GM18870 (cell line): ENCODE measurements at regions not wholly inside any gene's neighbourhood (a gene's known extent, or its start where the extent isn't known, plus 50 kb on each side); places are given as distances from the start of the nearest gene placed in this dataset.
A peak's percentile ranks its signal among the peaks of the same experiment; 100 is the strongest.

Experiments
- ATAC-seq: cut with Tn5 transposase; IDR thresholded peaks from one replicate; pipeline ENCODE4 v1.9.1; 2021; ENCODE audit warnings: moderate library complexity; ENCODE audit not compliant: unreplicated experiment

DNA sequence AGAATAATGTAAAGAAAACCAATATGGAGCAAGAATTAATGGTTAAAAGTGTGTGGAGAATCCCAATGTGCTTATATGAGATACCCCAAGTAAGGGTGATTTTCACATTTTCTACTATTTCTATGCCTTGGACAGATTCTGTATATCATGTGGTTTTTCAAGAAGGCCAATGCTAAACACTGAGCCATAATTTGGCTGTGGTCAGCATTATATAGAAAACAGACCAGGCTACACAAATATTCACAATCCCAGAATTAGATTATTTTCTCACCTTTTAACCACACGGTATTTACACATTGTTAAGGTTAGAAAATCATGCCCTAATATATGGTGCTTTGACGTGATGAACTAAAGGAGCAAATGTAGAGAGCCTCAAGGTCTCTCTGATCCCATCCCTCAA is 277.4 kb upstream of the LRATD1 start:
- no peak for ATAC-seq

DNA sequence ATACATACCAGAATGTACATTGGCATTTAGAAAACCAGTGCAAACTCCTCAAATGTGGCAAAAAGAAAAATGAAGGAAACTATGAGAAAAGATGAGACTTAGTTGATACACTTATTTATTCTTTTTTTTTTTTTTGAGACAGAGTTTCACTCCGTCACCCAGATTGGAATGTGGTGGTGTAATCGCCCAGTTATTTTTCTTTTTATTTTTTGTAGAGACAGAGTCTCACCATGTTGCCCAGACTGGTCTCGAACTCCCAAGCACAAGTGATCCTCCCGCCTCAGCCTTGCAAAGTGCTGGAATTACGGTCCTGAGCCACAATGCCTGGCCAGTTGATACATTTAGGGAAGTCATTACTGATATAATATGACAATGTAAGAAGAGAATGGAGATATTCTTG is 274.2 kb upstream of the LRATD1 start:
- ATAC-seq: no peak

DNA sequence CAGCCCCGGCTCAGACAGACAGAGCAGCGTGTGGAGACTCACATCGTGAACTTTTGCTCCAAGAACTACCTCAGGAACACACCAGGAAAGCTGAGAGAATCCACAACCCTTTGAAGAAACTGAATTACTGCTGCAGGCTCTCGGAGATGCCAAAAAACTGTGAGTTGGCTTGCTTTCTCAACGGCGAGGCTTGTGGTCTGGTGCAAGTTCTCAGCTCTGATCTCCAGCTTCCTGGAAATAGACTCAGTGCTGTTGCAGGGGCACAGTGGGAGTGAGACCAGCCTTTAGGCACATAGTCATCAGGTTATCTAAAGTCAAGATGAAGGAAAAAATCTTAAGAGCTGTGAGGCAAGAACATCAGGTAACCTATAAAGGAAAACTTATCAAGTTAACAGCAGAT is 273.7 kb upstream of the LRATD1 start:
- no peak for ATAC-seq

DNA sequence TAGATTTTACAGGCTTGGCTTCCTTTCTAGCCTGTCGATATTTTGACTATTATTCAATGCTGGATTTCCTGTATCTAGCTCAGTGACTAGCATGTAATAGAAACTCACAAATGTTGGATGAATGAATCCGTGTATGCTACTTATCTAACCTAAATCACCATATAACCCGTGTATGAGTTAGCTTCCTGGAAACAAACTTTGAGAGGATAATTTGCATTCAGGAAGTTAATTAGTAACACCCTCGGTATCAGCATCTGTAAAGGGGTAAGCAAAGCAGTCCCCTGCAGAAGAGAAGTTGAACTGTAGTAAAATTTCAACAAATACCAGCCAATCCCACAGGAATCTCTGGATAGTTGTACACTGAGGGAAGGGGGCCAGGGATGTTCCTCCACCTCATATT is 269.4 kb upstream of the LRATD1 start:
- peak; percentile 63 for ATAC-seq

DNA sequence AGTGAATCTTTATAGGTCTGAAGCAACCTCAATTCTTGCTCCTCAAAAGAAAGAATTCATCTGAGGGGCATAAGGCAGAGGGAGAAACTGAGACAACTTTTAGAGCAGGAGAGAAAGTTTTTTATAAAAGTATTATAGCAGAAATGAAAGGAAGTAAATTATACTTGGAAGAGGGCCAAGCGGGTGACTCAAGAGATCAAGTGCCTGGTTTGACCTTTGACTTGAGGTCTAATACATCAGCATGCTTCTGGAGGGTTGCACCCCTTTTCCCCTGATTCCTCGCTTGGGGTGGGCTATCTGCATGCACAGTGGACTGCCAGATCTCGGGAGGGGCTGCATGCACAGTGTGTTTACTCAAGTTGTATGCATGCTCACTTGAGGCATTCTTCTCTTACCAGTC is 268.5 kb upstream of the LRATD1 start:
- no peak for ATAC-seq

DNA sequence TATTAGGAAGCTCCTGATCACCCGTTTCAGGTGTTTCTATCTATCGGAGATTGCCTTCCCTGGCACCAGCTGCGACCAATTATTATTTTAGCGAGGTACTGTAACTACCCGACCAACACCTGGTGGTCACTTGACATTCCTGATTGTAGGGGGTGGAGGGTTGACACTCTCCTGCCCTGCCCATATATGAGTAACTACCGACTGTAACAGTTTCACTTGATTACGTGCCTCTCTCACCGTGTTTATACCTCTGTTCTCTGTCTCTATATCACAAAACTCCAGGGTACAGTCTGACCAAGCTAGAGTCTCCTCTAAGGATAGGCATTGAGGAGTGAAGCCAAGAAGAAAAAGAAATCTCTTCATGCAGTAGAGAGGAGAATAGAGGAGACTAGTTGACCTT is 268.0 kb upstream of the LRATD1 start:
- no peak for ATAC-seq

DNA sequence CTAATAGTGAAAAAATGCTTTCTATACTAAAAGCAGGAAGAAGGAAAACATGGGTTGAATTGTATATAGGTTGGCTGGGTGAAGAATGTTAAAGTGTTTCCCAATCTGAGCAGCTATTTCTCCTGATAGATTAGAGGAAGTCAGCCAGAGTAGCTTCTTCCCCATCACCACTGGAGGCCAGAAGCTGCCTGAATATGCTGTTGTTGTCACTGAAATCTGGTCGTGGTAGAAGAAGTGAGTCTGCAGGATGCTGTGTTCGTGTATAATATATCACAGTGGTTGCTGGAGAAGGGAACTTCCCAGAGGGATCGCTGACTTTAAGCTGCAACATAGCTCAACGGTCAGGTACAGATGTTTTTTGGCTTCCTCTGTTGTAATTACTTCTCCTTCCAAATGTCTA is 247.5 kb upstream of the LRATD1 start:
- ATAC-seq: no peak

DNA sequence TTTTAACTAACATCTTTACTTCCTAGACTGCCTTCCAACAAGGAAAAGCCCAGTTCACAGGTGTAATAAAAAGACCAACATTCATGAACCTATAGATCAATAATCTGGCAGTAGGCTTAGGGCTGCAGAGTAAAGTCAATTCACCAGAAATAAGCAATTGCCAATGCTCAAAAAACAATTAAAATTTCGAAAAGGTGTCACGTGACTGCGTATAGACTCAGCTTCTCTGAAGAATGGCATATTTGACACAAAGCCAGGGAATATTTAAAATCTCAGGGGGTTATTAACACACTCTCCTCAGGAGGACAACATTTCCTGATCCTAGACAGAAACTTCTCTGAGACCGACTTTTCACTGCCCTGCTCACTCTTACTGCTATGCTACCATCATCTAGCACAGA is 245.2 kb upstream of the LRATD1 start:
- ATAC-seq: no peak

DNA sequence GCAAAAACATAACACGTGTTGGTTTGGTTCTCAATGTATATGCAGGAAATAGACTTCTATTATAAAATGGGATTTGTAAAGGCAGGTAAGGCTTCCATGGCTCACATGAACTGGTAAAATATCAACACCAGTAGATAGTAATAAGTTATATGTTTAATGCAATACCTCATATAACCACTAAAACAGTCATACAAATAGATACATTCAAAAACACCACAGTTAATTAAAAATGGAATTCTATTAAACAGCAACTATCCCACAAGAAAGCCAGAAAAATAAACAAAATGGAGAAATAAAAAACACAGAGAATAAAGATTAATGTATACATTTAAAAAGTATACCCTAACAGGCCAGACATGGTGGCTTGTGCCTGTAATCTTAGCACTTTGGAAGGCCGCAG is 243.8 kb upstream of the LRATD1 start:
- no peak for ATAC-seq

DNA sequence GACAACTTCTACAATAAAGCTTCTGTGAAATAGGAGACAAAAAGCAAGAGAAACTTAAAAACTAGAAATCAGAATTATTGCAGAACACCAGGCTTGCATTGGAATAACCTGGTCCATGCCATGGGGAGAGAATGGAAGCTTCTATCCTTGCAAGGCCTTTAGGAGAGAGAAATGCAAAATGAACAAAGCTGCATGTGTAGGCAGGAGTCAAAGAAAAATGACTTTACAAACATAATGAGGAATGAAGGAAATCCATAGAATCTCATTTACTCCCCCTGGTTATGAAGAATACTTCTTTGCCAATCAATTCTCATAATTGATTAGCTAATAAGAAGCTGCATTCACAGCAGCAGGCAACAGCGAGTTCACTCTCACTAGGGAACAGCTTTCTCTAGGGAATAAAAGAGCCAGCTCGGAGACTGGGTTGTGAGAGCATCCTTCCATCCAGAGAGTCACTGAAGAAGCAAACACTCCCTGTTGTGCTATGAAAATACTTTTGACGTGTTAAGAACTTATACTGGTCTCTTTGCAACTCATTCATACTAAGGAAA is 235.9 kb upstream of the LRATD1 start:
- ATAC-seq: no peak

DNA sequence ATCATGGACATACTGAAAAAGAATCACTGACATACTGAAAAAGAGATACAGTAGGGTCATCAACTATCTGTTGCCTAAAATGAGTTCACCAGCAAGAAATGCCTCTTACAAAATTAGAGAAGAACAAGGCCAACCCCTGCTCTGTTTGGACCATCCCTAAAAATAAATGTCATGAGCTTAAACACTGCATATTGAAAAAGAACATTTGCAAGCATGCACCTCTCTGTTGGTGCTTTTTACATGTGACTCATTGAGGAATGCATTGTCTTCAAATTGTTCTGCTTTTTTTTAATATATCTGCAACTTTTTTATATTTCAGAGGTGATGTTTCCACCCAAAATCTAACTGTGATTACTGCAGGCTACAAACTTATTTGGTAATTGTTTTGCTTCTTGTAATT is 233.9 kb upstream of the LRATD1 start:
- no peak for ATAC-seq

DNA sequence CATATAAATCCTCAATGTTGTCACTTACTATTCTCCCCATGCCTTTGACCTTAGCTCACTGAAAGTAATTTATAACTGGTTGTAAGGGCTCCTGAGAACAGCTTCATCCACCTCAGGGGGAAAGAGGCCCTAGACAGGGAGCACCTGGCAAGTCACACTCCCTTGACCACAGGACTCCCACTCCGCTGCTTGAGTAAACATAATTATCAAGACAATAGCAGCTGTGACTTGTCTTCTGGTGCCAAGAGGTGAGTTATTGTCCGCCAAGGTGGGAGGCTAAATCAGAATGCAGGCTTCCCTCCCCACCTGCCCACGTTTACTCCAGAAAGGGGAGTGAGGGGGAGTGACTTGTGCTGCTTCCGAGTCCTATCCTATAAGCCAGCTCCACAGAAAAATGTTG is 230.6 kb upstream of the LRATD1 start:
- no peak for ATAC-seq

DNA sequence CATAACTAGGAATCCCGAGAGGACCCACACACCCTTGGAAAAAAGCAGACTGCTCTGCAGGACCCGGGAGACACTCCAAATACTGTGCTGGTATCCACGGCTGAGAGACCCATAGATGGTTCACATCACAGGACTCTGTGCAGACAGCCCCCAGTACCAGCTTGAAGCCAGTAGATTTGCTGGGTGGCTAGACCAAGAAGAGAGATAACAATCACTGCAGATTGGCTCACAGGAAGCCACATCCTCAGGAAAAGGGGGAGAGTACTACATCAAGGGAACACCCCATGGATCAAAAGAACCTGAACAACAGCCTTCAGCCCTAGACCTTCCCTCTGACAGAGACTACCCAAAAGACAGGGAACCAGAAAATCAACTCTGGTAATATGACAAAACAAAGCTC is 223.8 kb upstream of the LRATD1 start:
- no peak for ATAC-seq

DNA sequence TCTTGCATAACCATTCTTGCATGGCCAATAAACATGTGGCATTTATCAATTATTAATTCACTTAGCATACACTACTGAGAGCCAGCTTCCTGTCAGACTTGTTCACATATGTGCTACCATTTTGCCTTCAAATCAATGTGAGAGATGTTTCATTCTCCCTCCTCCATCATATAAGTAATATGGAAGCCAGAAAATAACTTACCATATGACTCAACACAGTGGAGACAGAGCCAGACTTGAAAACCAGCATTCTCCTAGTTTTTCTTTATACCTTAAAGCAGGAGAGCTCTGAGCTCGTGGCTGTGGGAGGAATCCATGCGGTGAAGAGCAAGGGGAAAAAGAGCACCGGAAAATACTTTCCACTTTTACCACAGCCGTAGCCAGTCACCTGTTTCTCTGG is 215.0 kb upstream of the LRATD1 start:
- ATAC-seq: no peak

DNA sequence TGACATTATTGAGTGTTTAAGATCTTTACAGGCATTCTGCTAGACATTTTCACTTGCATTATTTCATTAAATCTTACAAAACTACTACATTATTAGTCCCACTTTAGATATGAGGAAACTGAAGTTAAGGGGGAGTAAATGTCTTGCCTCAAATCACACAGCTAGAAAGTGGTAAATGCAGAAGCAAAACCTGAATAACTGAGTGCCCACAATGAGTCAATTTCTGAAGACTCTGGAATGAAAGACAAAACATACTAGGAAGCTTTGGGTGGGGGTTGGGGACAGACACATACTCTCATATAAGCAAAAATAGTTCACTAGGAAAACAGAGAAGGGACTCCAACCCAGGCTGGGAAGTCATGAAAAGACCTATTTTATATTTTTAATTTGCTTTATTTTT is 214.4 kb upstream of the LRATD1 start:
- ATAC-seq: no peak

DNA sequence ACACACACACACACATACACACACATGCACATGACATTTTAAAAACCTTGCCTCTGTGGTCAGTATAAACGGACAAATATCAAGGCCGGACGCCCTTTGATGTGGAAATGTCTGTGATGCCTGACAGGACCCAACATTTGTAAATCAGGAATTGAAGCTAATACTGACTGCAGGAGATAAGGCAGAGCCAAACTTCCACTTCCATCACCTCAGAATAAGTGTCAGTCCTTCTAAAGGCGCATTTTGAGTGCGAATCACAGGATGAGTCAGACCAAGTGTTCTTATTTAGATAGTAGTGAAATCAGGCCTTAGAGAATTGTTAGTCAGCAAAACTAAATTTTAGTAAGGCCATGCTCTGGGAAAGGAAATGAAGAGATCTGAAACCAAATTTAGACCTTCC is 211.7 kb upstream of the LRATD1 start:
- ATAC-seq: peak; percentile 31

DNA sequence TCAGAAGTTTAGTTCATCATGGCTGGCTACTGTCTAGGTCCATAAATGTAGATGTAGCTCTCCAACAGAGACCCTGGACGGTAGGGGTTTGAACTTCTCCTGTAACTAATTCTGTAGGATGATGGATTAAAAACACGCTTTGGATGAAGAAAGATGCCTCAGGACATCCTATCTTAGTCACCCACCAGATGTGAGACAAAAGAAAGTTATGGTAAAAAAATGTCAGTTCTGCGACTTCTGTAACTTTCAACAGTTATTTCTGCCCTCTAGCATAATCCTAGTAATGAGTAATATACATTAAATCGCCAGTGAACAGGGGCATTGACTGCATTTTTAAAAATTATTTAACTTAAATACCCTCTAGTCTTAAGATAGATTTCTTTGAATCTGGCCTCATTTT is 210.1 kb upstream of the LRATD1 start:
- no peak for ATAC-seq

DNA sequence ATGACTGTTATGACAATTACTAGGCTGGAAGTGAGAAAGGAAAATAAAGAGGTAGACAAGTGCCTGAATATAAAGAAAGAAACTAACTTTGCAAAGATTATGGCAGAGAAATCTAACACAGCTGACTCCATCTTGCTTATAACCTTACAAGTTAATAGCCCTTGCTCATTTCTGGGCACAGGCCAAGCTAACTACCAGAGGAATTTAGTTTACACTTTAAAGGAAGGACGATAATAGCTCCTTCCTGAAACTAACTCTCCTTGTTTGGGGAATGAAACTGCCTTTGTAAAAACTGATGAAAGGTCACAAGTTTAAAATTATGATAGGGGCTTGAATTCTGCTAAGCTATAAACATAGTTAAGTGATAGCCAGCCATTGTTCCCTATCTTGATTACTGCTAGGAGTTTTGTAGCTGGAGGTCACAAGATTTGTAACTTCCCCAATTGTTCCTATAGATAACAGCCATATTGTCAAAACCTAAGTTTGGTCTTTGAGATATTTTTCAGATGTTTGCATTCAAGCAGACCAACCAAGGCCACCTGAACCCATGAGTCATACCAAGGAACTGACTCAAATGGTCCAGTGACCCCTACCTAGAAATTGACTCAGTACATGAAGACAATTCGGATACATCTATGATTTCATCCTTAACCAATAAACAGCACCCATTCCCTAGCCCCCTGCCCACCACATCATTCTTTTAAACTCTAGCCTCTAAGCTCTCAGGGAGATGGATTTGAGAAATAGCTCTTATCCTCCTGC is 209.2 kb upstream of the LRATD1 start:
- peak; percentile 34 for ATAC-seq

DNA sequence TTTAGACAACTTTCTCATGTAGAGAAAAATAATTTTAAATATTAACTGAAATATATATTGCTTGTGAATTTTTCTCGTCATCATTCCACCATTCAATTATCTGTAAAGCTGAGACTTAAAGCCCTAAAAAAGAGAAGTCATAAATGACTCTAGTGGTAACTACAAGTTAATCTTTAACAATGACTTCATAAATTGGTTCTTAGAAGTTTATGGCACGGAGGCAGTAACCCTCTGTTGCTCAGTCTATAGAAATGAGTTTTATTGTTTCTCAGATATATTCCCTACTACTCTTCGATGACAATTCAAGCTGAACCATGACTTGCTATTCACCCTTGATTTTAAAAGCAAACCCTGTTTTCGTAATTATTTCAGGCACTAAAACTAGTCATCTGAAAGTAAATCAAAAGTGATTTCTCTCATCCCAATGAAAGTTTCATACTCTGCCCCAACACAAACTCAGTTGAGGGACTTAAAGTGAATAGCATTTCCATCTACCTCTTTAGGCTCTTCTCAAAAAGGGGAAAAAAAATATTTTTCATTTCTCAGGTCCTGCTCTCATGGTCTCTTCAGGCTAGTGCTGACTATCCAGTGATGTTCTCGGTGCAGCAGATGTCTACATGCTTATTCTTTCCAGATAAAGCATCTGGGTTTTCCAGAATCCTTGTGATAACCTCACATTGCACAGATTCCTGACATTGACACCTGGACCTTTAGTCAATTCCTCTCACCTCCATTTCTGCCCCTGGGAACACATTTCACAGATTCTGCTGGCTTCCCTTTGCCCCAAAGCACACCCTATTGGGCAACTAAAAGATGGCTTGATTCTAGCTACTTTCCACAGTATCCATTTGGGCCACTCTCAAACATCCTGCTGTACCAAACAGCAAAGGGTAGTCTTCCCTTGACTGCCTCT is 207.8 kb upstream of the LRATD1 start:
- ATAC-seq: peak; percentile 79

DNA sequence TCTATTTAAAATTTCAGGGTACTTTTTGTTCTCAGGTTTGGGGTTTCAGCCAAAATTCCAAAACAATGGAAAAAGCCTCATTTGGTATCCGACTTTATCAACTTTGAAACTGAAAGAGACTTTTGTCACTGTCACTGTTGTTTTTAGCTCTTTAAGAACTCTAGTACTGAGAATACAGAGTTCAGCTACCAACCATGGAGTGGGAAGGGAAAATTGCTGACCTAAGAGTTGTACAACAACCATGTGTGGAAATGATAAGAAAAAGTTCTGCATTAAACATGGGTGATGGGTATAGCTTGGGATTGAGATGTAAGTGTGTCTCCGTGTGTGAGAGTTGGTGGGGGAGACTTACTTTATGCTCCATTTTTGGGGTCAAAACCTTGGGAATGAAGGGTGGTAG is 206.6 kb upstream of the LRATD1 start:
- ATAC-seq: no peak

DNA sequence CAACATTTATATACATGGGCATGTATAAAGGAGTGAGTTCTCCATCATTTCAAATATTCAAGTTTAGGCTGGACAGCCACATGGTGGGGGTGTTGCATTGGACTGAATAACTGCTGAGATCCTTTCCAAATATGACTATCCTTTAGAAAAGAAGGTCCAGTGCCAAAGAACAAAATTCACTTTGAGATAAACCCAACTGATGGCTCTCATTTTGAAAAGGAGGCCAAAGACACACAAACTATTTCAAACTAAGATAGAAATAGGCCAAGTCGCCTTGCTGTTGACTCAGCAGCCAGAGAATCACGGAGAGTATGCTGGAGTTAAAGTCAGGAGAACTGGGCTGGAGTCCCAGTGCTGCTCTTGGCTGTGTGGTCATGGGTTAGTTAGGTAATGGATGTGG is 204.5 kb upstream of the LRATD1 start:
- no peak for ATAC-seq

DNA sequence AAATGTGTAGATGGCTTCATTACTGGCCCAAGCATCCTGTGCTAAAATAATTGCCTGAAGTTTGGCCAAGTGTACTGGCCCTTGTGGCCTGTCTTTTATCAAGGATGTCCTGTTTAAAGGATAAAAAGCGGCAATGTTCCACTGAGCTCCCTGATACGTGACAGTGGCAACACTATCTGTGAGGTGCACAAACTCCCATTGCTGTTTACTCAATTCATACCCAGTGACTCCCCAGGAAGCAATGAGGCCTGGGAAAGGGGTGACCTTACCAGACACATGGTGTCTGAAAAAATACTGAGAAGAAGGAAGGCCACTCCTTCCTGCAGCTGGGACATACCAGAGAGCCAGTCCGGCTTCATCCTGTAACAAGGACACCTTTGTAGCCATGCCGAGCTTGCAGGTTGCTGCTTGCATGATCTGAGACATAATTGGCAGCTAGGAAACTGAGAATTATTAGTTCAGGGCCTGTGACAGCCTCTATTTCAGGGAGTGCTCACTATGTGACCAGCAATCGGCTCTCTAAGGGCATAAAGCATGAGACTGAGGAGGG is 198.5 kb upstream of the LRATD1 start:
- ATAC-seq: no peak
